H1 (cell line): ENCODE measurements at regions not wholly inside any gene's neighbourhood (a gene's known extent, or its start where the extent isn't known, plus 50 kb on each side); places are given as distances from the start of the nearest gene placed in this dataset.

ENCODE experiments used
- CTCF ChIA-PET: fragments of 300-600 bp; sonication (Branson Sonifier 250); formaldehyde crosslinking; loops from one replicate; lab custom pipeline; 2021; ENCODE audit not compliant: partially characterized antibody; lab: Charles Lee
- POLR2A ChIA-PET: fragments of 300-600 bp; sonication (Branson Sonifier 250); formaldehyde crosslinking; loops from one replicate; lab custom pipeline; 2021; ENCODE audit warnings: inconsistent platforms; ENCODE audit not compliant: partially characterized antibody; lab: Charles Lee
- DNase-seq, 2 experiments: peaks; one replicate each; pipeline versions ENCODE4 v3.0.0 to v3.0.0-alpha.2; 2010 to 2022; ENCODE audit warnings: low spot score in 2 of 2, low read depth in 1 of 2, mixed read lengths in 1 of 2
- FAIRE-seq: peaks from 2 replicates; lab custom pipeline; 2011; peaks lifted over from hg19 to GRCh38; lab: Jason Lieb, UNC
- H2AFZ ChIP-seq: 2 replicates; pipeline ENCODE4 v1.8.1; 2012; ENCODE audit warnings: low read length, inconsistent platforms
- H2AK5ac ChIP-seq: 2 replicates; pipeline ENCODE4 v1.6.1; 2013; ENCODE audit warnings: low read depth, low read length
- H2BK120ac ChIP-seq: replicated peaks from 2 replicates; pipeline ENCODE3; 2013; ENCODE audit warnings: low read depth, low read length, inconsistent platforms
- H2BK12ac ChIP-seq: 2 replicates; pipeline ENCODE4 v1.6.1; 2013; ENCODE audit warnings: low read depth, low read length
- H2BK15ac ChIP-seq: 2 replicates; pipeline ENCODE4 v1.6.1; 2013; ENCODE audit warnings: low read length
- H2BK20ac ChIP-seq: 2 replicates; pipeline ENCODE4 v1.6.1; 2013; ENCODE audit warnings: low read length
- H2BK5ac ChIP-seq: 2 replicates; pipeline ENCODE4 v1.6.1; 2013; ENCODE audit warnings: low read depth, low read length
- H3K14ac ChIP-seq: 2 replicates; pipeline ENCODE4 v1.6.1; 2013; ENCODE audit warnings: inconsistent platforms; ENCODE audit not compliant: insufficient read length
- H3K18ac ChIP-seq: 2 replicates; pipeline ENCODE4 v1.6.1; 2013; ENCODE audit warnings: low read length; ENCODE audit errors: extremely low read depth
- H3K23ac ChIP-seq: 2 replicates; pipeline ENCODE4 v1.6.1; 2013; ENCODE audit warnings: inconsistent platforms; ENCODE audit not compliant: insufficient read length
- H3K23me2 ChIP-seq: 2 replicates; pipeline ENCODE4 v1.6.1; 2013; ENCODE audit warnings: low read depth, low read length
- H3K27ac ChIP-seq: 2 replicates; pipeline ENCODE4 v1.6.1; 2011; ENCODE audit warnings: low read depth, low read length, inconsistent platforms
- H3K27me3 ChIP-seq, 4 experiments: replicated peaks in 1 of 4; 1 replicate in 1 of 4; 2 replicates in 3 of 4; pipeline versions ENCODE4 v1.6.1 to v1.8.1; 2011 to 2013; ENCODE audit warnings: low read length in 3 of 4, mild to moderate bottlenecking in 3 of 4, inconsistent platforms in 2 of 4, mixed read lengths in 2 of 4, moderate library complexity in 1 of 4; ENCODE audit not compliant: control insufficient read depth in 3 of 4, insufficient read depth in 3 of 4; ENCODE audit errors: extremely low read depth in 1 of 4
- H3K36me3 ChIP-seq, 4 experiments: 2 replicates each; pipeline versions ENCODE4 v1.6.1 to v1.8.1; 2011 to 2013; ENCODE audit warnings: mild to moderate bottlenecking in 4 of 4, low read length in 3 of 4, moderate library complexity in 2 of 4, control low read depth in 1 of 4, inconsistent platforms in 1 of 4; ENCODE audit not compliant: insufficient read depth in 4 of 4, control insufficient read depth in 2 of 4
- H3K4ac ChIP-seq: replicated peaks from 2 replicates; pipeline ENCODE3; 2013; ENCODE audit warnings: low read length, low read depth, mixed read lengths, inconsistent platforms; ENCODE audit not compliant: insufficient read length
- H3K4me1 ChIP-seq, 4 experiments: replicated peaks in 1 of 4; 1 replicate in 1 of 4; 2 replicates in 3 of 4; pipeline versions ENCODE4 v1.6.1 to v1.8.1; 2011 to 2013; ENCODE audit warnings: low read length in 3 of 4, inconsistent platforms in 2 of 4, mixed read lengths in 1 of 4; ENCODE audit not compliant: insufficient read depth in 4 of 4, control insufficient read depth in 3 of 4
- H3K4me2 ChIP-seq, 2 experiments: 2 replicates each; pipeline versions ENCODE4 v1.6.1 to v1.8.1; 2011 to 2013; ENCODE audit warnings: low read depth in 2 of 2, low read length in 2 of 2, control low read depth in 1 of 2, inconsistent platforms in 1 of 2, mild to moderate bottlenecking in 1 of 2; ENCODE audit not compliant: insufficient read depth in 1 of 2
- H3K4me3 ChIP-seq, 4 experiments: fragments of 200-600, 300-600 bp in 1 of 4; sonication (generic), shearing (Covaris generic), sonication (Bioruptor Twin) in 1 of 4; 2 replicates each; pipeline versions ENCODE4 v1.5.1 to v1.8.1; 2011 to 2016; ENCODE audit warnings: low read length in 4 of 4, low read depth in 3 of 4, control low read depth in 2 of 4, inconsistent platforms in 2 of 4, mild to moderate bottlenecking in 2 of 4, mixed read lengths in 1 of 4, moderate library complexity in 1 of 4; ENCODE audit not compliant: insufficient read depth in 2 of 4; ENCODE audit errors: extremely low read depth in 1 of 4
- H3K56ac ChIP-seq: replicated peaks from 2 replicates; pipeline ENCODE3; 2013; ENCODE audit warnings: low read depth, mild to moderate bottlenecking, mixed read lengths, low read length, inconsistent platforms; ENCODE audit not compliant: insufficient read length
- H3K79me1 ChIP-seq: 2 replicates; pipeline ENCODE4 v1.6.1; 2013; ENCODE audit warnings: low read depth, low read length, control low read depth
- H3K79me2 ChIP-seq, 2 experiments: 2 replicates each; pipeline versions ENCODE4 v1.6.1 to v1.8.1; 2012 to 2013; ENCODE audit warnings: low read length in 2 of 2, mild to moderate bottlenecking in 2 of 2, inconsistent platforms in 1 of 2; ENCODE audit not compliant: insufficient read depth in 2 of 2, control insufficient read depth in 1 of 2
- H3K9ac ChIP-seq, 4 experiments: replicated peaks in 1 of 4; 1 replicate in 1 of 4; 2 replicates in 3 of 4; pipeline versions ENCODE4 v1.6.1 to v1.8.1; 2011 to 2013; ENCODE audit warnings: low read depth in 3 of 4, low read length in 3 of 4, control low read depth in 2 of 4, mild to moderate bottlenecking in 2 of 4, moderate library complexity in 2 of 4, inconsistent platforms in 1 of 4; ENCODE audit errors: extremely low read depth in 1 of 4
- H3K9me3 ChIP-seq, 2 experiments: 2 replicates each; pipeline versions ENCODE4 v1.6.1 to v1.8.1; 2012 to 2013; ENCODE audit warnings: mild to moderate bottlenecking in 2 of 2, moderate library complexity in 2 of 2, control low read depth in 1 of 2, inconsistent platforms in 1 of 2, low read depth in 1 of 2, low read length in 1 of 2, mixed read lengths in 1 of 2; ENCODE audit not compliant: insufficient read depth in 2 of 2
- H4K20me1 ChIP-seq, 2 experiments: replicated peaks in 1 of 2; 2 replicates each; pipeline versions ENCODE3 to v1.8.1; 2011 to 2013; ENCODE audit warnings: inconsistent platforms in 2 of 2, low read length in 2 of 2, mild to moderate bottlenecking in 1 of 2; ENCODE audit not compliant: insufficient read depth in 2 of 2, control insufficient read depth in 1 of 2
- H4K5ac ChIP-seq: 2 replicates; pipeline ENCODE4 v1.6.1; 2013; ENCODE audit warnings: low read length, low read depth, mixed read lengths, inconsistent platforms; ENCODE audit not compliant: insufficient read length
- H4K8ac ChIP-seq: 2 replicates; pipeline ENCODE4 v1.8.0; 2013; ENCODE audit warnings: mild to moderate bottlenecking, moderate library complexity, low read length, inconsistent platforms; ENCODE audit not compliant: insufficient read depth; ENCODE audit errors: extremely low read depth
- H4K91ac ChIP-seq: replicated peaks from 2 replicates; pipeline ENCODE3; 2013; ENCODE audit warnings: low read length, mixed read lengths, inconsistent platforms; ENCODE audit not compliant: insufficient read length
- BACH1 ChIP-seq: IDR thresholded peaks from 2 replicates; pipeline ENCODE4 v1.6.1; 2012; ENCODE audit warnings: low read length, improper control_type of control experiment
- GTF2F1 ChIP-seq: IDR thresholded peaks from 2 replicates; pipeline ENCODE4 v1.6.1; 2012; ENCODE audit warnings: low read depth, low read length, improper control_type of control experiment, borderline replicate concordance
- NANOG ChIP-seq: IDR thresholded peaks from 2 replicates; pipeline ENCODE4 v1.6.1; 2011; ENCODE audit warnings: low read length, low read depth, mild to moderate bottlenecking, inconsistent platforms; ENCODE audit not compliant: insufficient read depth, poor library complexity, severe bottlenecking
- RBBP5 ChIP-seq: IDR thresholded peaks from 2 replicates; pipeline ENCODE4 v1.7.1; 2012; ENCODE audit warnings: low read depth, mild to moderate bottlenecking, inconsistent platforms, low read length, moderate library complexity, borderline replicate concordance

DNA sequence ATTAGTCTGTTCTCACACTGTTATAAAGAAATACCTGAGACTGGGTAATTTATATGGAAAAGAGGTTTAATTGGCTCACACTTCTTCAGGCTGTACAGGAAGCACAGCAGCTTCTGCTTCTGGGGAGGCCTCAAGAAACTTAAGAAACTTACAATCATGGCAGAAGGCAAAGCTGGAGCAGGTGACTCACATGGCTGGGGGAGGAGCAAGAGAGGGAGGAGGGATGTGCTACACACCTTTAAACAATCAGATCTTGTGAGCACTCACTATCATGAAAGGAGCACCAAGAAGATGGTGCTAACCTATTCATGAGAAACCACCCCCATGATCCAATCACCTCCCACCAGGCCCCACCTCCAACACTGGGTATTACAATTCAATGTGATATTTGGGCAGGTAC, 381.6 kb downstream of the ETS1 start:
- H2BK15ac ChIP-seq: no peak overlapping the region
- no peak overlapping the region for H3K14ac ChIP-seq
- no peaks in the 10 kb centered on the region for H3K4me1 ChIP-seq
- no peak for FAIRE-seq
- H2BK120ac ChIP-seq: no peak overlapping the region
- no peak overlapping the region for H3K23ac ChIP-seq
- no peak overlapping the region for H3K4me3 ChIP-seq
- H3K56ac ChIP-seq: no peak overlapping the region
- H4K20me1 ChIP-seq: no peaks in the 10 kb centered on the region
- CTCF ChIA-PET: interaction anchor here (2.1 kb wide), 1 partner anchor 15 kb away, joined by 5 read pairs; no protein-coding TSS in a partner anchor
- no peak overlapping the region for H4K8ac ChIP-seq
- no peak overlapping the region for H2AFZ ChIP-seq
- POLR2A ChIA-PET: no interaction called here
- no peak for TF ChIP-seq BACH1
- TF ChIP-seq GTF2F1: no peak
- no peak for TF ChIP-seq NANOG
- TF ChIP-seq RBBP5: no peak
- H3K27ac ChIP-seq: no peak overlapping the region
- H3K9ac ChIP-seq: no peak overlapping the region
- no peak overlapping the region for H2AK5ac ChIP-seq
- H3K27me3 ChIP-seq: no peaks in the 10 kb centered on the region
- H3K23me2 ChIP-seq: no peaks in the 10 kb centered on the region; the same call in 1 of the 2 replicates
- no peak overlapping the region for H2BK20ac ChIP-seq
- no peaks in the 10 kb centered on the region for H3K79me1 ChIP-seq
- H3K4ac ChIP-seq: no peak overlapping the region
- no peak for DNase-seq
- no peak overlapping the region for H2BK5ac ChIP-seq
- no peak overlapping the region for H4K5ac ChIP-seq
- no peak overlapping the region for H3K4me2 ChIP-seq
- no peaks in the 10 kb centered on the region for H3K36me3 ChIP-seq
- no peak overlapping the region for H3K18ac ChIP-seq
- no peak overlapping the region for H4K91ac ChIP-seq
- no peak overlapping the region for H2BK12ac ChIP-seq
- no peaks in the 10 kb centered on the region for H3K79me2 ChIP-seq
- no peaks in the 10 kb centered on the region; a peak in 1 of 4 replicates for H3K9me3 ChIP-seq
